Hepatocyte (in vitro differentiated cells): ENCODE measurements at regions not wholly inside any gene's neighbourhood (a gene's known extent, or its start where the extent isn't known, plus 50 kb on each side); places are given as distances from the start of the nearest gene placed in this dataset.

Source experiments
- CTCF ChIP-seq: fragments of 200-600 bp; sonication (generic); IDR thresholded peaks from 2 replicates; pipeline ENCODE4 v1.5.1; 2016; ENCODE audit warnings: antibody characterized with exemption, mild to moderate bottlenecking; ENCODE audit not compliant: poor library complexity
- EZH2 ChIP-seq: fragments of 200-600 bp; sonication (generic); IDR thresholded peaks from 2 replicates; pipeline ENCODE4 v1.6.1; 2016; ENCODE audit warnings: antibody characterized with exemption, mild to moderate bottlenecking, borderline replicate concordance
- EZH2phosphoT487 ChIP-seq: fragments of 200-600 bp; sonication (generic); IDR thresholded peaks from one replicate; pipeline ENCODE4 v1.6.1; 2018; ENCODE audit warnings: antibody characterized with exemption, mild to moderate bottlenecking, low read depth, moderate library complexity; ENCODE audit not compliant: unreplicated experiment, severe bottlenecking

- TF ChIP-seq CTCF (no peak), EZH2 (no peak), EZH2phosphoT487 (no peak)
Measured at GRCh38 chr5:118776755-118777154, 211.6 kb downstream of the DTWD2 start.
